Keratinocyte (primary cell): ENCODE measurements at regions not wholly inside any gene's neighbourhood (a gene's known extent, or its start where the extent isn't known, plus 50 kb on each side); places are given as distances from the start of the nearest gene placed in this dataset.

Source experiments
- EZH2 ChIP-seq: IDR thresholded peaks from one replicate; pipeline ENCODE4 v1.6.1; 2012; ENCODE audit warnings: inconsistent platforms, mild to moderate bottlenecking, low read length, moderate library complexity
- TF ChIP-seq, protein P1 (sequence below), 3 experiments: IDR thresholded peaks in 1 of 3; conservative IDR thresholded peaks in 1 of 3; optimal IDR thresholded peaks in 1 of 3; 2 replicates in 2 of 3; 3 replicates in 1 of 3; pipeline versions ENCODE3 to v1.5.1; 2011; ENCODE audit warnings: low read length in 3 of 3, mild to moderate bottlenecking in 3 of 3, moderate library complexity in 2 of 3, control low read depth in 1 of 3, inconsistent platforms in 1 of 3; ENCODE audit not compliant: insufficient read depth in 2 of 3; ENCODE audit errors: extremely low read depth in 1 of 3

DNA sequence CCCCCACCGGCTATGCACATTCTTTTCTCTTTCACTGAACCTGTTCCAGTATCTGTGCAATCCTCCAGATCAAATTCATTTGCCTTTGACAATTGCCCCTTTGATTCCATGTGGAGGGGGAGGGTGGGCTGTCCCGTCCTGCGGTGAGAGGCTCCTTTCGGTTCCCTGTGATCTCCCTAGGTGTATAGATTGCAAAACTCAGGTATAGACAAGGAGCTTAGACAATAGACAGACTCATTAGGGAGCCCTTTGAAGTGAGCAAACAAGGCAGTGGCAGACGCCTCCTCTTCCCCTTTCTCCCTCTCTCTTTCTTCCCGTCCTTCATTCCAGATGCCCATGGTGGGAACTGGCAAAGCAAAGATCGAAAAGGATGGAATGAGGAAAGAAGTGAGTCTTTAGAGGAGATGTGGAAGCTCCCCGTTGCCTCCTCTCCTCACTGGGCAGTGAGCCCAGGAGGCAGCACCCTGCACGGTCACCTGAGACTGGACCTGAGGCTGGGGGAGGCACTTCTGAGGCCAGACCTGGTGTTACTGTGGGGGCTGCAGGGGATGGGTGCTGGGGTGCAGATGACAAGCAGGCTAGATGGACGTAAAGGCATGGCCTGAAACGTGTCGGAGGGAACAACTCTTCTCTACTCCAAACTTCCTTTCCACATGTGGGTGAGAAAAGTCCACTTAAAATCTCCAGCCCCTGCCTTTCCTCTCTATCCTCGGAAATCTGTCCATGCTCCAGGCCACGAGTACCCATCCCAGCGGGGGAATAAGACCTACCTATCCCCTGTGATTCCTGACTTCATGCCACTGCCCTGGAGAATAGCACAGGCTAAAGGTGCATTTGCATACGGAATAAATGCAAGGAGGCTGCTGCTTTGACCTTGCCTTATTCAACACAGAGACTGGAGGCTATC is 256.6 kb upstream of the FOXQ1 start:
- TF ChIP-seq, protein P1, sequence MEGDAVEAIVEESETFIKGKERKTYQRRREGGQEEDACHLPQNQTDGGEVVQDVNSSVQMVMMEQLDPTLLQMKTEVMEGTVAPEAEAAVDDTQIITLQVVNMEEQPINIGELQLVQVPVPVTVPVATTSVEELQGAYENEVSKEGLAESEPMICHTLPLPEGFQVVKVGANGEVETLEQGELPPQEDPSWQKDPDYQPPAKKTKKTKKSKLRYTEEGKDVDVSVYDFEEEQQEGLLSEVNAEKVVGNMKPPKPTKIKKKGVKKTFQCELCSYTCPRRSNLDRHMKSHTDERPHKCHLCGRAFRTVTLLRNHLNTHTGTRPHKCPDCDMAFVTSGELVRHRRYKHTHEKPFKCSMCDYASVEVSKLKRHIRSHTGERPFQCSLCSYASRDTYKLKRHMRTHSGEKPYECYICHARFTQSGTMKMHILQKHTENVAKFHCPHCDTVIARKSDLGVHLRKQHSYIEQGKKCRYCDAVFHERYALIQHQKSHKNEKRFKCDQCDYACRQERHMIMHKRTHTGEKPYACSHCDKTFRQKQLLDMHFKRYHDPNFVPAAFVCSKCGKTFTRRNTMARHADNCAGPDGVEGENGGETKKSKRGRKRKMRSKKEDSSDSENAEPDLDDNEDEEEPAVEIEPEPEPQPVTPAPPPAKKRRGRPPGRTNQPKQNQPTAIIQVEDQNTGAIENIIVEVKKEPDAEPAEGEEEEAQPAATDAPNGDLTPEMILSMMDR (optimal IDR thresholded peaks at IDR 0.05 in 1 of 3, IDR thresholded peaks at IDR 0.05 in 1 of 3, conservative IDR thresholded peaks at IDR 0.05 in 1 of 3; ENCODE audit: extremely low read depth in 1 of 3, insufficient read depth in 2 of 3, low read length in 3 of 3), result no peak
- no peak for TF ChIP-seq EZH2
